HEK293 (cell line): ENCODE measurements at regions not wholly inside any gene's neighbourhood (a gene's known extent, or its start where the extent isn't known, plus 50 kb on each side); places are given as distances from the start of the nearest gene placed in this dataset.

Source experiments
- CTCF ChIP-seq: fragments of 450-650 bp; formaldehyde crosslinking; IDR thresholded peaks from 2 replicates; pipeline ENCODE4 v1.5.1; 2016; ENCODE audit warnings: missing biosample characterization, missing genetic modification characterization
- EGR2 ChIP-seq: fragments of 450-650 bp; formaldehyde crosslinking; IDR thresholded peaks from 2 replicates; pipeline ENCODE4 v1.5.1; 2016; ENCODE audit warnings: low read depth, missing biosample characterization, missing genetic modification characterization
- KLF16 ChIP-seq: fragments of 450-650 bp; formaldehyde crosslinking; IDR thresholded peaks from 2 replicates; pipeline ENCODE4 v1.5.1; 2017; ENCODE audit warnings: missing biosample characterization, missing genetic modification characterization
- RBAK ChIP-seq: fragments of 450-650 bp; formaldehyde crosslinking; IDR thresholded peaks from 2 replicates; pipeline ENCODE4 v1.5.1; 2016; ENCODE audit warnings: missing biosample characterization, missing genetic modification characterization
- TCF7L2 ChIP-seq: IDR thresholded peaks from 2 replicates; pipeline ENCODE4 v1.6.1; 2011; ENCODE audit warnings: low read depth, mild to moderate bottlenecking, inconsistent platforms, low read length, moderate library complexity, borderline replicate concordance
- ZNF223 ChIP-seq: fragments of 450-650 bp; formaldehyde crosslinking; IDR thresholded peaks from 2 replicates; pipeline ENCODE4 v1.5.1; 2016; ENCODE audit warnings: missing biosample characterization, missing genetic modification characterization
- ZNF366 ChIP-seq: fragments of 450-650 bp; formaldehyde crosslinking; conservative IDR thresholded peaks from 2 replicates; pipeline ENCODE4 v1.5.1; 2016; ENCODE audit warnings: missing biosample characterization, missing genetic modification characterization
- ZNF510 ChIP-seq: fragments of 450-650 bp; formaldehyde crosslinking; IDR thresholded peaks from 2 replicates; pipeline ENCODE4 v1.5.1; 2018; ENCODE audit warnings: mild to moderate bottlenecking, missing genetic modification characterization, missing biosample characterization; ENCODE audit not compliant: insufficient replicate concordance
- ZNF707 ChIP-seq: fragments of 450-650 bp; formaldehyde crosslinking; IDR thresholded peaks from 2 replicates; pipeline ENCODE4 v1.5.1; 2016; ENCODE audit warnings: missing biosample characterization, missing genetic modification characterization

DNA sequence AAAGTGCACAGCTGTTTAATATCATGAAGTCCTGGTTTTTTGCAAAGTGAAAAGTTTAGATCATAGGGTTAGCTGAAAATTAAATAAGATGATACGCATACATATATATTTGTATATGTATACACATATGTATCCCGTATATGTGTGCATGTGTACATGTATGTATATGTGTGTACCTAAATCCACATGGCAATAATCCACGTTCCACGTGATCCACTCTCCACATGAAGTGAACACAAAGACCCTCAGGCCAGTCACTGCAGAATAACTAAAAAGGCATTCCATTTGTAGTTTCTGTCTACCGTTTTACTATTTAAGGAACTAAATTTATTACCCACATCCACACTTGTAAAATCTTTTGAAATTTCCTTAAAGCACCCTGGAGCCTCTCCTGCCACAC is 294.9 kb downstream of the FOXA2 start:
- TF ChIP-seq KLF16 (tag by site-specific recombination) (no peak), CTCF (no peak), ZNF366 (no peak), ZNF223 (tag by site-specific recombination) (no peak), ZNF510 (no peak), EGR2 (no peak), TCF7L2 (no peak), ZNF707 (tag by site-specific recombination) (no peak), RBAK (tag by site-specific recombination) (no peak)
